Kidney epithelial cell (primary cell): ENCODE measurements at regions not wholly inside any gene's neighbourhood (a gene's known extent, or its start where the extent isn't known, plus 50 kb on each side); places are given as distances from the start of the nearest gene placed in this dataset.

ENCODE experiments used
- DNase-seq: peaks from one replicate; pipeline ENCODE4 v3.0.0-alpha.2; 2010; ENCODE audit warnings: low read depth
- H3K27me3 ChIP-seq: 2 replicates; pipeline ENCODE4 v1.6.0; 2011; ENCODE audit warnings: low read length; ENCODE audit not compliant: control insufficient read depth, insufficient read depth
- H3K36me3 ChIP-seq: 2 replicates; pipeline ENCODE4 v1.5.1; 2011; ENCODE audit warnings: low read length; ENCODE audit not compliant: control insufficient read depth, insufficient read depth
- H3K4me3 ChIP-seq: 2 replicates; pipeline ENCODE4 v1.5.1; 2011; ENCODE audit warnings: low read depth, mild to moderate bottlenecking, control low read depth, low read length
- CTCF ChIP-seq: IDR thresholded peaks from 2 replicates; pipeline ENCODE4 v1.5.1; 2011; ENCODE audit warnings: mild to moderate bottlenecking, moderate library complexity, low read length, control low read depth, inconsistent platforms; ENCODE audit not compliant: insufficient read depth, poor library complexity, severe bottlenecking

GRCh38 chr11:70682056-70682455, 283.7 kb downstream of the CTTN start:
- Histone ChIP-seq H3K27me3 (no peaks in the 10 kb centered on the region), H3K36me3 (no peaks in the 10 kb centered on the region), H3K4me3 (no peak overlapping the region)
- no peak for DNase-seq
- TF ChIP-seq CTCF = no peak

- TF ChIP-seq CTCF = no peak
- Histone ChIP-seq H3K4me3 (no peak overlapping the region), H3K36me3 (no peaks in the 10 kb centered on the region), H3K27me3 (no peaks in the 10 kb centered on the region)
- no peak for DNase-seq
Observed at GRCh38 chr11:70682760-70683159, 284.4 kb downstream of the CTTN start.

DNA sequence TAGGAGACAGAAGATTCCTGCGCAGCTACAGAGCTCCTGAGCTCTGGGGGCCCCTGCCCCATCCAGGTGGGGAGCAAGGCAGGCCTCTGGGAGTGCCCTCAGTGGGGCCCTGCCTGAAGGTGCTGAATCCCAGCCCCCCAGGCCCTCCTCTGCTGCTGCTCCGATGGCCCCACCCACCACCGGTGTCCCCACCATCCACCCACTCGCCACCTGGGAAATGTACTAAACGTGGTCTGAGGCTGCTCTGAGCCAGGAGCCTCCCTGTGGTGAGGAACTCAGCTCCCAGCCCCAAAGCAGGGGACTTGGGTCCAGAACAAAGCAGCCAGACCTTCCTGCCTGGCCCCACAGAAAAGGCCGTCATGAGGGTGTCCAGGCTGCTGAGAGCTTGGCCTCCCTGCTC, 289.4 kb downstream of the CTTN start:
- no peaks in the 10 kb centered on the region for H3K36me3 ChIP-seq
- DNase-seq = no peak
- no peak for TF ChIP-seq CTCF
- no peak overlapping the region for H3K4me3 ChIP-seq
- no peaks in the 10 kb centered on the region for H3K27me3 ChIP-seq

DNA sequence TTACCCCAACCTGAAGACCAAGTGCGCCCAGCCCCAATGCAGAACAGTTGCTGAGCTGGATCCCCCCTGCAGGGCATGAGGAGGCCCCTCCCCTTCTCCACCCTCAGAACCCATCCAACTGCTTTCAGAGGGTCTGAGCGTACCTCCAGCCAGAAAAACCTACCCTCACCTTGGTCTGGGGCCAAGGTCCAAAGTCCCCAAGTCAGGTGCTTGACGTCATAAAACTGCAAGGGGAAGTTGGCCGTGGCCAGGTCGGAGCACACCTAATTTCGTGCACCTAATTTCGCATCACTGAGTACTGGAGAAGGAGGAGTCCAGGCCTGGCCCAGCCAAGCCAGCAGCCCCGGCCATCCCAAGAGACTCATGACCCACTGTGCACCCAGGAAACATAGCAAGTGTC, 289.8 kb downstream of the CTTN start:
- Histone ChIP-seq H3K27me3 (no peaks in the 10 kb centered on the region), H3K4me3 (no peak overlapping the region), H3K36me3 (no peaks in the 10 kb centered on the region)
- TF ChIP-seq CTCF = no peak
- DNase-seq = no peak

GRCh38 chr11:70689764-70690163, 291.4 kb downstream of the CTTN start:
- no peaks in the 10 kb centered on the region for H3K27me3 ChIP-seq
- no peak for DNase-seq
- H3K36me3 ChIP-seq = no peaks in the 10 kb centered on the region
- no peak for TF ChIP-seq CTCF
- H3K4me3 ChIP-seq = no peak overlapping the region

DNA sequence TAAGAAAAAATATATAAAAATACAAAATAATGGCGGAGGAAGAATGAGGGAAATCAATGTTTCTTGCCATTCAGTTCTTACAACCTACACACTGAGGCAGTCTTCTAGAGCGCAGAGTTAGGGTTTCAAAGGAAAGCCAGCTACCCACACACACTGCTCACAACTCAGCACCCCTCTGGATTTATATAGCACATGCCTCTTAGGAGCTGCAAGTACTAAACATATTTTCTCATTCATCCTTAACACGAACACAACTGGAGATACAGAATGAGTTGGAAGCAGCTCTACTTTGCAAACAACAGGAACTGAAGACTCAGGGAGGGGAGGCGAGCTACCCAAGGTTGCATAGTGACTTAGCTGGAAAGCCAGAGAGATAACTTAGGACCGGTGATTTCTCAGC, 293.8 kb downstream of the CTTN start:
- H3K27me3 ChIP-seq = no peaks in the 10 kb centered on the region
- H3K36me3 ChIP-seq = no peaks in the 10 kb centered on the region
- no peak overlapping the region for H3K4me3 ChIP-seq
- DNase-seq = no peak
- no peak for TF ChIP-seq CTCF
